K562 (cell line): ENCODE measurements at regions not wholly inside any gene's neighbourhood (a gene's known extent, or its start where the extent isn't known, plus 50 kb on each side); places are given as distances from the start of the nearest gene placed in this dataset.

ENCODE experiments used
- ATAC-seq: fragments of 200-7000 bp; cut with Tn5 transposase; 3 replicates; pipeline ENCODE4 v1.9.1; 2020; ENCODE audit warnings: moderate library complexity
- BruUV-seq: library from RNA; stranded (reverse); fragments of 400-500 nt; replicated peaks from 2 replicates; lab custom pipeline; 2021; lab: Mats Ljungman, UMichigan
- CTCF ChIA-PET: fragments of 300-600 bp; formaldehyde crosslinking; extraction: SDS; loops from one replicate; lab custom pipeline; 2021; ENCODE audit warnings: low intra/inter-chr PET ratio; lab: Yijun Ruan, JAX
- POLR2A ChIA-PET: fragments of 300-600, 350-650 bp; sonication (Branson Sonifier 250); formaldehyde crosslinking; extraction: SDS; loops from one replicate; lab custom pipeline; 2021; ENCODE audit warnings: antibody characterized with exemption, inconsistent platforms; lab: Yijun Ruan, JAX
- DNase-seq, 4 experiments: peaks; one replicate each; pipeline versions ENCODE4 v3.0.0 to v3.0.0-alpha.2; 2011 to 2018; ENCODE audit warnings: low spot score in 3 of 4, mixed read lengths in 3 of 4; ENCODE audit errors: extremely low read depth in 1 of 4
- FAIRE-seq: peaks from 2 replicates; lab custom pipeline; 2011; peaks lifted over from hg19 to GRCh38; lab: Jason Lieb, UNC
- H2AFZ ChIP-seq: 2 replicates; pipeline ENCODE4 v1.6.0; 2011; ENCODE audit warnings: low read depth, low read length, control low read depth, inconsistent platforms
- H3K27ac ChIP-seq: fragments of 200-600 bp; 3 replicates; pipeline ENCODE4 v1.8.0; 2011; ENCODE audit warnings: low read depth, mild to moderate bottlenecking, control low read depth, inconsistent platforms, low read length, moderate library complexity, mixed read lengths; ENCODE audit errors: extremely low read depth
- H3K27me3 ChIP-seq, 2 experiments: fragments of 300-600 bp in 1 of 2; 2 replicates in 1 of 2; 3 replicates in 1 of 2; pipeline versions ENCODE4 v1.6.0 to v1.8.0; 2011; ENCODE audit warnings: inconsistent platforms in 2 of 2, low read length in 2 of 2, mild to moderate bottlenecking in 1 of 2, mixed read lengths in 1 of 2, moderate library complexity in 1 of 2; ENCODE audit not compliant: control insufficient read depth in 2 of 2, insufficient read depth in 2 of 2
- H3K36me3 ChIP-seq: fragments of 300-600 bp; 3 replicates; pipeline ENCODE4 v1.8.0; 2011; ENCODE audit warnings: mild to moderate bottlenecking, low read length, inconsistent platforms; ENCODE audit not compliant: control insufficient read depth, insufficient read depth
- H3K4me1 ChIP-seq, 2 experiments: fragments of 200-600 bp in 1 of 2; replicated peaks in 1 of 2; 2 replicates in 1 of 2; 3 replicates in 1 of 2; pipeline versions ENCODE4 v1.5.1 to v1.8.0; 2011; ENCODE audit warnings: inconsistent platforms in 2 of 2, low read length in 2 of 2, mild to moderate bottlenecking in 1 of 2, mixed read lengths in 1 of 2, moderate library complexity in 1 of 2; ENCODE audit not compliant: control insufficient read depth in 2 of 2, insufficient read depth in 2 of 2
- H3K4me2 ChIP-seq: 2 replicates; pipeline ENCODE4 v1.6.1; 2011; ENCODE audit warnings: low read length, control low read depth, inconsistent platforms, mixed read lengths; ENCODE audit not compliant: insufficient read depth
- H3K4me3 ChIP-seq: fragments of 200-600 bp; sonication (generic), shearing (Covaris generic); 2 replicates; pipeline ENCODE4 v1.5.1; 2016; ENCODE audit warnings: control low read depth, inconsistent platforms
- H3K79me2 ChIP-seq: fragments of 200-600 bp; 3 replicates; pipeline ENCODE4 v1.8.0; 2011; ENCODE audit warnings: low read length, inconsistent platforms; ENCODE audit not compliant: control insufficient read depth, insufficient read depth
- H3K9ac ChIP-seq, 2 experiments: 2 replicates each; pipeline versions ENCODE4 v1.6.0 to v1.6.1; 2011; ENCODE audit warnings: low read depth in 2 of 2, low read length in 2 of 2, control low read depth in 1 of 2, inconsistent platforms in 1 of 2, mild to moderate bottlenecking in 1 of 2, mixed read lengths in 1 of 2; ENCODE audit not compliant: insufficient read depth in 1 of 2
- H3K9me1 ChIP-seq: one replicate; pipeline ENCODE4 v1.6.0; 2011; ENCODE audit warnings: inconsistent platforms, mild to moderate bottlenecking, low read length, moderate library complexity; ENCODE audit not compliant: control insufficient read depth, insufficient read depth
- H3K9me3 ChIP-seq: replicated peaks from 2 replicates; pipeline ENCODE4 v1.5.1; 2011; ENCODE audit warnings: low read depth, low read length, inconsistent platforms; ENCODE audit not compliant: control insufficient read depth, insufficient read depth
- H4K20me1 ChIP-seq: replicated peaks from 2 replicates; pipeline ENCODE4 v1.6.1; 2011; ENCODE audit warnings: low read length, inconsistent platforms, mixed read lengths; ENCODE audit not compliant: control insufficient read depth, insufficient read depth
- BRF1 ChIP-seq: IDR thresholded peaks from 3 replicates; pipeline ENCODE4 v1.6.1; 2011; ENCODE audit warnings: borderline replicate concordance, mild to moderate bottlenecking; ENCODE audit not compliant: insufficient read length; ENCODE audit errors: extremely low read depth
- HINFP ChIP-seq: fragments of 450-650 bp; conservative IDR thresholded peaks from 2 replicates; pipeline ENCODE4 v1.6.1; 2016; ENCODE audit warnings: missing genetic modification characterization, low read depth, mild to moderate bottlenecking, control low read depth, missing compliant biosample characterization
- HNRNPUL1 ChIP-seq: fragments of 200-400 bp; formaldehyde crosslinking; IDR thresholded peaks from 2 replicates; pipeline ENCODE4 v1.6.1; 2017; ENCODE audit warnings: low read length
- KAT8 ChIP-seq: fragments of 450-650 bp; IDR thresholded peaks from 2 replicates; pipeline ENCODE4 v1.6.1; 2016; ENCODE audit warnings: low read depth, mild to moderate bottlenecking
- KDM4B ChIP-seq, 2 experiments: fragments of 450-650 bp in 1 of 2; sonication (generic) in 1 of 2; IDR thresholded peaks; 2 replicates each; pipeline ENCODE4 v1.6.1; 2016 to 2017; ENCODE audit warnings: borderline replicate concordance in 2 of 2, antibody characterized with exemption in 1 of 2, low read depth in 1 of 2, mild to moderate bottlenecking in 1 of 2
- MLLT1 ChIP-seq, 2 experiments: fragments of 450-650 bp; IDR thresholded peaks; 2 replicates each; pipeline ENCODE4 v1.6.1; 2016
- NKRF ChIP-seq: fragments of 450-650 bp; IDR thresholded peaks from 2 replicates; pipeline ENCODE4 v1.6.1; 2016; ENCODE audit warnings: borderline replicate concordance
- PRDM10 ChIP-seq: fragments of 450-650 bp; IDR thresholded peaks from 2 replicates; pipeline ENCODE4 v1.6.1; 2018; ENCODE audit not compliant: partially characterized antibody
- SREBF1 ChIP-seq: fragments of 150-350 bp; IDR thresholded peaks from 2 replicates; pipeline ENCODE4 v1.6.1; 2014; ENCODE audit warnings: antibody characterized with exemption, low read depth, low read length, borderline replicate concordance
- TFAM ChIP-seq: fragments of 250-450 bp; sonication (Bioruptor Pico); conservative IDR thresholded peaks from 2 replicates; pipeline ENCODE4 v1.5.0; 2021; ENCODE audit warnings: mild to moderate bottlenecking, moderate library complexity
- XRCC3 ChIP-seq: fragments of 450-650 bp; IDR thresholded peaks from 2 replicates; pipeline ENCODE4 v1.6.1; 2017; ENCODE audit warnings: mild to moderate bottlenecking, moderate library complexity
- ZNF445 ChIP-seq: fragments of 250-450 bp; sonication (Bioruptor Pico); IDR thresholded peaks from 2 replicates; pipeline ENCODE4 v1.4.0; 2020; ENCODE audit warnings: low read depth, mild to moderate bottlenecking, moderate library complexity
- ZNF699 ChIP-seq: fragments of 250-450 bp; sonication (Bioruptor Pico); IDR thresholded peaks from 2 replicates; pipeline ENCODE4 v1.8.0; 2021; ENCODE audit warnings: mild to moderate bottlenecking, moderate library complexity; ENCODE audit not compliant: insufficient replicate concordance
- ZNF717 ChIP-seq: fragments of 250-450 bp; sonication (Bioruptor Pico); IDR thresholded peaks from 2 replicates; pipeline ENCODE4 v1.5.0; 2021
- in situ Hi-C: fragments of 300-500 bp; cut with MboI; formaldehyde crosslinking; loops from 4 replicates; pipeline ENCODE4 v1.15.0; 2018; ENCODE audit warnings: inconsistent platforms, mixed read lengths
- intact Hi-C: fragments of 100-400 bp; cut with micrococcal nuclease; formaldehyde crosslinking; loops from 2 replicates; pipeline ENCODE4 v1.14.2; 2022

GRCh38 chr16:7031031-7031430 lies 301.6 kb upstream of the RBFOX1 start (continued):
- TF ChIP-seq NKRF (no peak), ZNF699 (CRISPR knock-in tag) (no peak), HINFP (tag) (no peak), BRF1 (no peak)
- TF ChIP-seq, all 486 proteins: peak for 0

GRCh38 chr16:7027401-7027800 lies 305.2 kb upstream of the RBFOX1 start:
- no peak for ATAC-seq
- Histone ChIP-seq H3K79me2 (no peaks in the 10 kb centered on the region), H4K20me1 (no peaks in the 10 kb centered on the region; the same call in 1 of the 2 replicates), H3K36me3 (no peaks in the 10 kb centered on the region), H3K4me1 (no peaks in the 10 kb centered on the region), H3K9me3 (no peaks in the 10 kb centered on the region), H3K4me3 (no peak overlapping the region), H2AFZ (no peak overlapping the region), H3K9me1 (no peaks in the 10 kb centered on the region), H3K9ac (no peak overlapping the region), H3K4me2 (no peak overlapping the region), H3K27ac (no peak overlapping the region), H3K27me3 (no peaks in the 10 kb centered on the region)
- intact Hi-C loops (no loop called here), in situ Hi-C loops (no loop called here)
- DNase-seq, result no peak
- no peak for FAIRE-seq
- POLR2A ChIA-PET, result no interaction called here
- CTCF ChIA-PET, result no interaction called here
- no TSS peak for BruUV-seq
- TF ChIP-seq XRCC3, result no peak
- TF ChIP-seq HNRNPUL1, result no peak
- no peak for TF ChIP-seq PRDM10
- no peak for TF ChIP-seq SREBF1
- no peak for TF ChIP-seq MLLT1 (IDR thresholded peaks at IDR 0.05)
- no peak for TF ChIP-seq ZNF717
- TF ChIP-seq KDM4B (IDR thresholded peaks at IDR 0.05; ENCODE audit: borderline replicate concordance in 2 of 2, low read depth in 1 of 2), result no peak
- no peak for TF ChIP-seq TFAM (CRISPR knock-in tag)
- no peak for TF ChIP-seq ZNF445 (CRISPR knock-in tag)
- no peak for TF ChIP-seq KAT8
